K562 (cell line): ENCODE measurements at regions not wholly inside any gene's neighbourhood (a gene's known extent, or its start where the extent isn't known, plus 50 kb on each side); places are given as distances from the start of the nearest gene placed in this dataset.

Experiments used
- ATAC-seq: fragments of 200-7000 bp; cut with Tn5 transposase; 3 replicates; pipeline ENCODE4 v1.9.1; 2020; ENCODE audit warnings: moderate library complexity
- BruUV-seq: library from RNA; stranded (reverse); fragments of 400-500 nt; replicated peaks from 2 replicates; lab custom pipeline; 2021; lab: Mats Ljungman, UMichigan
- CTCF ChIA-PET: fragments of 300-600 bp; formaldehyde crosslinking; extraction: SDS; loops from one replicate; lab custom pipeline; 2021; ENCODE audit warnings: low intra/inter-chr PET ratio; lab: Yijun Ruan, JAX
- POLR2A ChIA-PET: fragments of 300-600, 350-650 bp; sonication (Branson Sonifier 250); formaldehyde crosslinking; extraction: SDS; loops from one replicate; lab custom pipeline; 2021; ENCODE audit warnings: antibody characterized with exemption, inconsistent platforms; lab: Yijun Ruan, JAX
- DNase-seq, 4 experiments: peaks; one replicate each; pipeline versions ENCODE4 v3.0.0 to v3.0.0-alpha.2; 2011 to 2018; ENCODE audit warnings: low spot score in 3 of 4, mixed read lengths in 3 of 4; ENCODE audit errors: extremely low read depth in 1 of 4
- FAIRE-seq: peaks from 2 replicates; lab custom pipeline; 2011; peaks lifted over from hg19 to GRCh38; lab: Jason Lieb, UNC
- H2AFZ ChIP-seq: 2 replicates; pipeline ENCODE4 v1.6.0; 2011; ENCODE audit warnings: low read depth, low read length, control low read depth, inconsistent platforms
- H3K27ac ChIP-seq: fragments of 200-600 bp; 3 replicates; pipeline ENCODE4 v1.8.0; 2011; ENCODE audit warnings: low read depth, mild to moderate bottlenecking, control low read depth, inconsistent platforms, low read length, moderate library complexity, mixed read lengths; ENCODE audit errors: extremely low read depth
- H3K27me3 ChIP-seq, 2 experiments: fragments of 300-600 bp in 1 of 2; 2 replicates in 1 of 2; 3 replicates in 1 of 2; pipeline versions ENCODE4 v1.6.0 to v1.8.0; 2011; ENCODE audit warnings: inconsistent platforms in 2 of 2, low read length in 2 of 2, mild to moderate bottlenecking in 1 of 2, mixed read lengths in 1 of 2, moderate library complexity in 1 of 2; ENCODE audit not compliant: control insufficient read depth in 2 of 2, insufficient read depth in 2 of 2
- H3K36me3 ChIP-seq: fragments of 300-600 bp; 3 replicates; pipeline ENCODE4 v1.8.0; 2011; ENCODE audit warnings: mild to moderate bottlenecking, low read length, inconsistent platforms; ENCODE audit not compliant: control insufficient read depth, insufficient read depth
- H3K4me1 ChIP-seq, 2 experiments: fragments of 200-600 bp in 1 of 2; replicated peaks in 1 of 2; 2 replicates in 1 of 2; 3 replicates in 1 of 2; pipeline versions ENCODE4 v1.5.1 to v1.8.0; 2011; ENCODE audit warnings: inconsistent platforms in 2 of 2, low read length in 2 of 2, mild to moderate bottlenecking in 1 of 2, mixed read lengths in 1 of 2, moderate library complexity in 1 of 2; ENCODE audit not compliant: control insufficient read depth in 2 of 2, insufficient read depth in 2 of 2
- H3K4me2 ChIP-seq: 2 replicates; pipeline ENCODE4 v1.6.1; 2011; ENCODE audit warnings: low read length, control low read depth, inconsistent platforms, mixed read lengths; ENCODE audit not compliant: insufficient read depth
- H3K4me3 ChIP-seq: fragments of 200-600 bp; sonication (generic), shearing (Covaris generic); 2 replicates; pipeline ENCODE4 v1.5.1; 2016; ENCODE audit warnings: control low read depth, inconsistent platforms
- H3K79me2 ChIP-seq: fragments of 200-600 bp; 3 replicates; pipeline ENCODE4 v1.8.0; 2011; ENCODE audit warnings: low read length, inconsistent platforms; ENCODE audit not compliant: control insufficient read depth, insufficient read depth
- H3K9ac ChIP-seq, 2 experiments: 2 replicates each; pipeline versions ENCODE4 v1.6.0 to v1.6.1; 2011; ENCODE audit warnings: low read depth in 2 of 2, low read length in 2 of 2, control low read depth in 1 of 2, inconsistent platforms in 1 of 2, mild to moderate bottlenecking in 1 of 2, mixed read lengths in 1 of 2; ENCODE audit not compliant: insufficient read depth in 1 of 2
- H3K9me1 ChIP-seq: one replicate; pipeline ENCODE4 v1.6.0; 2011; ENCODE audit warnings: inconsistent platforms, mild to moderate bottlenecking, low read length, moderate library complexity; ENCODE audit not compliant: control insufficient read depth, insufficient read depth
- H3K9me3 ChIP-seq: replicated peaks from 2 replicates; pipeline ENCODE4 v1.5.1; 2011; ENCODE audit warnings: low read depth, low read length, inconsistent platforms; ENCODE audit not compliant: control insufficient read depth, insufficient read depth
- H4K20me1 ChIP-seq: replicated peaks from 2 replicates; pipeline ENCODE4 v1.6.1; 2011; ENCODE audit warnings: low read length, inconsistent platforms, mixed read lengths; ENCODE audit not compliant: control insufficient read depth, insufficient read depth
- ARID3B ChIP-seq: fragments of 250-450 bp; sonication (Bioruptor Pico); IDR thresholded peaks from 2 replicates; pipeline ENCODE4 v1.4.0; 2020; ENCODE audit warnings: borderline replicate concordance
- E2F4 ChIP-seq: sonication (generic); formaldehyde crosslinking; IDR thresholded peaks from 2 replicates; pipeline ENCODE4 v1.8.0; 2022; ENCODE audit warnings: mild to moderate bottlenecking, low read depth, missing genetic modification reagents
- ELF4 ChIP-seq: fragments of 450-650 bp; formaldehyde crosslinking; IDR thresholded peaks from 2 replicates; pipeline ENCODE4 v1.4.0; 2022; ENCODE audit warnings: missing genetic modification characterization
- EP400 ChIP-seq: fragments of 450-650 bp; IDR thresholded peaks from 2 replicates; pipeline ENCODE4 v1.6.1; 2017; ENCODE audit warnings: antibody characterized with exemption, mild to moderate bottlenecking, moderate library complexity
- FOXA3 ChIP-seq, 2 experiments: fragments of 450-650 bp in 1 of 2; sonication (generic) in 1 of 2; formaldehyde crosslinking; IDR thresholded peaks in 1 of 2; conservative IDR thresholded peaks in 1 of 2; 2 replicates each; pipeline versions ENCODE4 v1.4.0 to v1.8.0; 2020 to 2022; ENCODE audit warnings: mild to moderate bottlenecking in 2 of 2, missing genetic modification reagents in 1 of 2
- MECOM ChIP-seq: fragments of 250-450 bp; sonication (Bioruptor Pico); IDR thresholded peaks from 2 replicates; pipeline ENCODE4 v1.8.0; 2022; ENCODE audit warnings: inconsistent platforms
- SMAD1 ChIP-seq: fragments of 150-350 bp; IDR thresholded peaks from 2 replicates; pipeline ENCODE4 v1.6.1; 2014; ENCODE audit warnings: low read length, low read depth; ENCODE audit not compliant: partially characterized antibody
- TCF3 ChIP-seq: sonication (generic); formaldehyde crosslinking; IDR thresholded peaks from 2 replicates; pipeline ENCODE4 v1.4.0; 2020; ENCODE audit warnings: mild to moderate bottlenecking, missing genetic modification reagents
- XRCC5 ChIP-seq: fragments of 200-400 bp; formaldehyde crosslinking; IDR thresholded peaks from 2 replicates; pipeline ENCODE4 v1.6.1; 2017; ENCODE audit warnings: low read depth, mild to moderate bottlenecking, low read length
- ZNF384 ChIP-seq: IDR thresholded peaks from 2 replicates; pipeline ENCODE4 v1.6.1; 2012; ENCODE audit warnings: low read depth, low read length, improper control_type of control experiment
- ZNF41 ChIP-seq: fragments of 250-450 bp; sonication (Bioruptor Pico); conservative IDR thresholded peaks from 2 replicates; pipeline ENCODE4 v1.4.0; 2020; ENCODE audit warnings: mild to moderate bottlenecking
- ZNF707 ChIP-seq: fragments of 250-450 bp; sonication (Bioruptor Pico); conservative IDR thresholded peaks from 2 replicates; pipeline ENCODE4 v1.8.0; 2022; ENCODE audit warnings: inconsistent platforms, mild to moderate bottlenecking, moderate library complexity
- ZZZ3 ChIP-seq: fragments of 450-650 bp; IDR thresholded peaks from 2 replicates; pipeline ENCODE4 v1.6.1; 2016; ENCODE audit warnings: antibody characterized with exemption, mild to moderate bottlenecking, moderate library complexity
- WGBS: fragments of 100-300 bp; shearing (Covaris generic); methylation state at CpG from one replicate; pipeline ENCODE4 v1.1.6; 2016; ENCODE audit warnings: low coverage, mixed read lengths; ENCODE audit not compliant: insufficient coverage; ENCODE audit errors: missing lambda C conversion rate; 5-methylcytosine and 5-hydroxymethylcytosine counted together
- in situ Hi-C: fragments of 300-500 bp; cut with MboI; formaldehyde crosslinking; loops from 4 replicates; pipeline ENCODE4 v1.15.0; 2018; ENCODE audit warnings: inconsistent platforms, mixed read lengths
- intact Hi-C: fragments of 100-400 bp; cut with micrococcal nuclease; formaldehyde crosslinking; loops from 2 replicates; pipeline ENCODE4 v1.14.2; 2022
- TF ChIP-seq, protein P1 (sequence below): fragments of 450-650 bp; IDR thresholded peaks from 2 replicates; pipeline ENCODE4 v1.6.1; 2017; ENCODE audit warnings: antibody characterized with exemption

DNA sequence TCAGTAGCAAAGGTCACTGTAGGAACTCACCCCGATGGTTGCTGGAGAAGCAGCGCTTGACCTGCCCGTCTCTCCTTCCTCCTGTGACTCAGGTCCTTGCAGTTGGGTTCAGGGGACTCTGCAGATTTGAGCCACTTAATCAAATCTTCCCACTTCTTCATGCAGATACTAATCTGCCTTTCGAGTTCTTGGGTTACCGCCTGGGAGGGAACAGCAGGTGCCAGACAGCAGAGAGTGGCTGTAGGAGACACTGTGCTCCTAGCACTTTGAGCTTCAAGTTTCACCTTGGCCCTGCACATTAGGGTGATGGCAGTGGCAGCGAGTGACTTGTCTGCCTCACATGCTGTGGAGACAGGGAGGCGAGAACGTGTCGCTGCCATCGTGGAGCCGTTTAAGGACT is 478.3 kb downstream of the PSAT1 start:
- H3K9ac ChIP-seq = no peak overlapping the region
- no peaks in the 10 kb centered on the region for H3K27me3 ChIP-seq

DNA sequence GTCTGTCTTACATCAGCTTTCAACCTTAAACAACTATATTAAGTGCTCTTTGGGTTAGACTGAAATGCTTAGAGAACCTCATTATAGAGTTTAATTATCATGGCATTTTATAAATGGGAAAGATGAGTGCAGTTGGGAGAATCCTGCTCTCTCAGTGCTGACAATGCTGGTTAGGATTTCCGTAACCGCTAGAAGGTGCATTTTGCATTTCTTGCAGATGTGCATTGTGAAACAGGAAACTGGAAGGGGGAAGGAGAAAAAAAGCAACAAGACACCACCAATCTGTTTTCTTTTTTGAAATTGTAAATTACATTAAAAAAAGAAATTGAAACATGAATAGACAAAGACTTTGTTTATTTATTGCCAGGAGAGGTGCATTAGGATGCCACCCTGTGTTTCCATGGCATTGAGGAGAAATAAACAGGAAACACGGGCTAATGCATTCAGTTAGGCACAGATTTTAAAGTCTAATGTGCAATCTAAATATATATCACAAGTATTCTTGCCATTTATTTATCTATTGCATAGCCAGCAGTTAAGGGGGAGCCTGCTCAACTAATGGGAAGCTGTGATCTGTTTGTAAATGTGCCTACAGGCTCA is 478.9 kb downstream of the PSAT1 start:
- Histone ChIP-seq H3K27ac (no peak overlapping the region), H3K27me3 (no peaks in the 10 kb centered on the region), H3K9ac (no peak overlapping the region), H3K79me2 (no peaks in the 10 kb centered on the region), H3K4me1 (no peaks in the 10 kb centered on the region), H3K9me3 (no peaks in the 10 kb centered on the region), H4K20me1 (no peaks in the 10 kb centered on the region), H3K9me1 (no peaks in the 10 kb centered on the region), H2AFZ (no peak overlapping the region), H3K4me3 (no peak overlapping the region), H3K36me3 (no peaks in the 10 kb centered on the region), H3K4me2 (no peak overlapping the region)
- intact Hi-C loops = no loop called here
- no peak for FAIRE-seq
- ChIA-PET POLR2A (no interaction called here), CTCF (no interaction called here)
- in situ Hi-C loops = no loop called here
- no TSS peak for BruUV-seq
- WGBS = 0% methylated on average over 3 of the region's 3 CpGs
- DNase-seq = no peak
- no peak for ATAC-seq
- TF ChIP-seq TCF3 (CRISPR knock-in tag) (no peak), ZNF707 (no peak), FOXA3 (CRISPR knock-in tag; conservative IDR thresholded peaks at IDR 0.05 in 1 of 2, IDR thresholded peaks at IDR 0.05 in 1 of 2) (no peak), ZNF384 (no peak), ARID3B (CRISPR knock-in tag) (no peak), E2F4 (CRISPR knock-in tag) (no peak), EP400 (no peak), MECOM (CRISPR knock-in tag) (no peak), SMAD1 (no peak), ZZZ3 (no peak)
- TF ChIP-seq, protein P1, sequence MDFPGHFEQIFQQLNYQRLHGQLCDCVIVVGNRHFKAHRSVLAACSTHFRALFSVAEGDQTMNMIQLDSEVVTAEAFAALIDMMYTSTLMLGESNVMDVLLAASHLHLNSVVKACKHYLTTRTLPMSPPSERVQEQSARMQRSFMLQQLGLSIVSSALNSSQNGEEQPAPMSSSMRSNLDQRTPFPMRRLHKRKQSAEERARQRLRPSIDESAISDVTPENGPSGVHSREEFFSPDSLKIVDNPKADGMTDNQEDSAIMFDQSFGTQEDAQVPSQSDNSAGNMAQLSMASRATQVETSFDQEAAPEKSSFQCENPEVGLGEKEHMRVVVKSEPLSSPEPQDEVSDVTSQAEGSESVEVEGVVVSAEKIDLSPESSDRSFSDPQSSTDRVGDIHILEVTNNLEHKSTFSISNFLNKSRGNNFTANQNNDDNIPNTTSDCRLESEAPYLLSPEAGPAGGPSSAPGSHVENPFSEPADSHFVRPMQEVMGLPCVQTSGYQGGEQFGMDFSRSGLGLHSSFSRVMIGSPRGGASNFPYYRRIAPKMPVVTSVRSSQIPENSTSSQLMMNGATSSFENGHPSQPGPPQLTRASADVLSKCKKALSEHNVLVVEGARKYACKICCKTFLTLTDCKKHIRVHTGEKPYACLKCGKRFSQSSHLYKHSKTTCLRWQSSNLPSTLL = no peak

More for the DNA sequence above, 478.3 kb downstream of the PSAT1 start:
- Histone ChIP-seq H3K36me3 (no peaks in the 10 kb centered on the region), H3K4me2 (no peak overlapping the region), H3K9me3 (no peaks in the 10 kb centered on the region), H3K27ac (no peak overlapping the region), H3K4me3 (no peak overlapping the region), H3K79me2 (no peaks in the 10 kb centered on the region), H2AFZ (no peak overlapping the region), H3K9me1 (no peaks in the 10 kb centered on the region), H3K4me1 (no peaks in the 10 kb centered on the region), H4K20me1 (no peaks in the 10 kb centered on the region)
- FAIRE-seq (no peak), DNase-seq (no peak), ATAC-seq (no peak)
- intact Hi-C loops (no loop called here), in situ Hi-C loops (no loop called here)
- BruUV-seq = no TSS peak
- no peak for TF ChIP-seq ELF4 (CRISPR knock-in tag)
- no peak for TF ChIP-seq XRCC5
- no peak for TF ChIP-seq ZNF41
- POLR2A ChIA-PET = no interaction called here
- 0% methylated on average over 11 of the region's 11 CpGs for WGBS
- CTCF ChIA-PET = no interaction called here
